Neural cell (in vitro differentiated cells): ENCODE measurements at regions not wholly inside any gene's neighbourhood (a gene's known extent, or its start where the extent isn't known, plus 50 kb on each side); places are given as distances from the start of the nearest gene placed in this dataset.

Experiments
- H2AFZ ChIP-seq: fragments of 200-600, 300-800 bp; sonication (generic), shearing (Covaris generic); 2 replicates; pipeline ENCODE4 v1.6.0; 2014; ENCODE audit warnings: low read depth, mild to moderate bottlenecking, antibody characterized with exemption, low read length, moderate library complexity
- H3F3A ChIP-seq: fragments of 200-600 bp; shearing (Covaris generic); 2 replicates; pipeline ENCODE4 v1.6.1; 2016; ENCODE audit warnings: mild to moderate bottlenecking, moderate library complexity, mixed read lengths, antibody characterized with exemption, low read length; ENCODE audit not compliant: insufficient read depth, poor library complexity, severe bottlenecking
- H3K27ac ChIP-seq: fragments of 200-600, 300-800 bp; sonication (generic), shearing (Covaris generic); 2 replicates; pipeline ENCODE4 v1.5.1; 2014; ENCODE audit warnings: mild to moderate bottlenecking, low read length, moderate library complexity
- H3K27me3 ChIP-seq: fragments of 300-800, 200-600 bp; sonication (generic), shearing (Covaris generic); 2 replicates; pipeline ENCODE4 v1.6.0; 2014; ENCODE audit warnings: mild to moderate bottlenecking, low read depth, low read length, moderate library complexity; ENCODE audit not compliant: insufficient read depth
- H3K36me3 ChIP-seq: fragments of 300-800, 200-600 bp; sonication (generic), shearing (Covaris generic); 2 replicates; pipeline ENCODE4 v1.5.1; 2014; ENCODE audit warnings: mild to moderate bottlenecking, antibody characterized with exemption, low read length, moderate library complexity; ENCODE audit not compliant: insufficient read depth
- H3K4me2 ChIP-seq: fragments of 300-800, 200-600 bp; sonication (generic), shearing (Covaris generic); 2 replicates; pipeline ENCODE4 v1.6.0; 2014; ENCODE audit warnings: mild to moderate bottlenecking, low read length
- H3K4me3 ChIP-seq: fragments of 300-800, 200-600 bp; sonication (generic), shearing (Covaris generic); 2 replicates; pipeline ENCODE4 v1.5.1; 2014; ENCODE audit warnings: mild to moderate bottlenecking, low read length, moderate library complexity
- H3K79me2 ChIP-seq: fragments of 200-600 bp; shearing (Covaris generic); replicated peaks from 2 replicates; pipeline ENCODE4 v1.6.0; 2014; ENCODE audit warnings: mild to moderate bottlenecking, low read length, moderate library complexity; ENCODE audit not compliant: insufficient read depth
- H3K9ac ChIP-seq: fragments of 300-800, 200-600 bp; sonication (generic), shearing (Covaris generic); 2 replicates; pipeline ENCODE4 v1.6.1; 2016; ENCODE audit warnings: mild to moderate bottlenecking, low read length, mixed read lengths
- H3K9me2 ChIP-seq: fragments of 200-600 bp; shearing (Covaris generic); 2 replicates; pipeline ENCODE4 v1.6.1; 2016; ENCODE audit warnings: mild to moderate bottlenecking, low read length, mixed read lengths; ENCODE audit not compliant: insufficient read depth
- H3K9me3 ChIP-seq: fragments of 200-600, 300-800 bp; sonication (generic), shearing (Covaris generic); 2 replicates; pipeline ENCODE4 v1.6.1; 2016; ENCODE audit warnings: mild to moderate bottlenecking, mixed run types, low read length, moderate library complexity, mixed read lengths
- H4K20me1 ChIP-seq: fragments of 200-600 bp; shearing (Covaris generic); 2 replicates; pipeline ENCODE4 v1.6.1; 2016; ENCODE audit warnings: mild to moderate bottlenecking, mixed run types; ENCODE audit not compliant: insufficient read depth
- EP300 ChIP-seq: fragments of 450-650 bp; conservative IDR thresholded peaks from 2 replicates; pipeline ENCODE4 v1.6.1; 2014; ENCODE audit warnings: antibody characterized with exemption, mild to moderate bottlenecking, moderate library complexity; ENCODE audit not compliant: poor library complexity, severe bottlenecking
- EZH2 ChIP-seq: fragments of 200-600, 300-800 bp; shearing (Covaris generic), sonication (generic); IDR thresholded peaks from 2 replicates; pipeline ENCODE4 v1.6.1; 2014; ENCODE audit warnings: antibody characterized with exemption, low read length, borderline replicate concordance, mild to moderate bottlenecking; ENCODE audit not compliant: insufficient read depth, poor library complexity, severe bottlenecking
- MXI1 ChIP-seq: fragments of 450-650 bp; conservative IDR thresholded peaks from 2 replicates; pipeline ENCODE4 v1.6.1; 2014; ENCODE audit warnings: antibody characterized with exemption, mild to moderate bottlenecking; ENCODE audit not compliant: poor library complexity, severe bottlenecking
- POLR2AphosphoS5 ChIP-seq: IDR thresholded peaks from 2 replicates; pipeline ENCODE4 v1.6.1; 2012
- RAD21 ChIP-seq: fragments of 450-650 bp; conservative IDR thresholded peaks from 2 replicates; pipeline ENCODE4 v1.6.1; 2014; ENCODE audit warnings: antibody characterized with exemption, mild to moderate bottlenecking, moderate library complexity
- REST ChIP-seq: IDR thresholded peaks from 2 replicates; pipeline ENCODE4 v1.6.1; 2012; ENCODE audit warnings: borderline replicate concordance
- SMC3 ChIP-seq: fragments of 450-650 bp; conservative IDR thresholded peaks from 2 replicates; pipeline ENCODE4 v1.6.1; 2014; ENCODE audit warnings: antibody characterized with exemption, mild to moderate bottlenecking, moderate library complexity; ENCODE audit not compliant: poor library complexity
- TAF1 ChIP-seq: IDR thresholded peaks from 2 replicates; pipeline ENCODE4 v1.6.1; 2012; ENCODE audit warnings: low read depth

GRCh38 chr12:91893476-91893875 is 252.2 kb downstream of the BTG1 start:
- H3K27ac ChIP-seq: no peak overlapping the region
- H3K9me2 ChIP-seq: no peaks in the 10 kb centered on the region
- no peaks in the 10 kb centered on the region for H3K27me3 ChIP-seq
- no peak overlapping the region for H2AFZ ChIP-seq
- H3K36me3 ChIP-seq: no peaks in the 10 kb centered on the region
- TF ChIP-seq RAD21 (no peak), MXI1 (no peak), EP300 (no peak), REST (no peak)
- no peaks in the 10 kb centered on the region for H3F3A ChIP-seq
- no peak overlapping the region for H3K4me2 ChIP-seq
- no peak overlapping the region for H3K4me3 ChIP-seq
- no peaks in the 10 kb centered on the region for H3K79me2 ChIP-seq
- H3K9ac ChIP-seq: no peak overlapping the region
- no peaks in the 10 kb centered on the region for H3K9me3 ChIP-seq
- no peaks in the 10 kb centered on the region for H4K20me1 ChIP-seq

DNA sequence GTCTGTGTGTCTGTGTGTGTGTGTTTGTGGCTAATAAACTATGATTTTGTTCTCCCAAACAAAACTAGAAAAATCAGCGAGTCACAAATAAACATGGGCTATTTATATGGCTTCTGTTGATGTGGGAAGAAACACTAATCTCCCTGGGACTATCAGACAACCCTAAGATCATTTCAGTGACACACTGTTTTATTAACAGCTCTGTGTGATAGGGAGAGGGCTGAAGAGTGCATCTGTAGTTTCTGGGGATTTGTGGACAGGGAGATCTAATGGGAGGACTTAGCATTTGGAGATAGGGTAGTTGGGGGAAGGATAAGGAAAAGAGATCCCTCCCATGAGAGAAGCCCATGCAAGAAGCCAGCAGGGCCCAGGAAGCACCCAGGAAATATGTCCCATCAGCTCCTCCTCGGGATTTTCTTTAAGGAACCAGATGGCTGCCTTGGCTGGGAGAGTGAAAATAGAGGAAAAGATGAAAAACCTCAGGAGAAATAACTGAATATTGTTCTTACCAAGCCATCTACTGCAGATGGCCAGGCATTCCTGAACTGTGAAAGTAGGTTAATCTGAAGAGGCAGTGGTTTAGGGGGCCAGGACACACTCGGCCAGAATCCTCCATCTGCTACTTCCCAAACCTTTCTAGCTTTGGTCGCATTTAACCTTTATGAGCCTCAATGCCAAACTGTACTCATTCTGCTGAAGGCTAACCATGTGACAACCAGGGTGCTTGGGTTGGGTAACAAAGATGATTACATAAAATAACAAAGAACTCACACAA is 253.4 kb downstream of the BTG1 start:
- Histone ChIP-seq H3K36me3 (no peaks in the 10 kb centered on the region), H3K4me3 (no peak overlapping the region), H4K20me1 (no peaks in the 10 kb centered on the region), H3F3A (no peaks in the 10 kb centered on the region), H3K9me2 (no peaks in the 10 kb centered on the region), H3K79me2 (no peaks in the 10 kb centered on the region), H3K27ac (no peak overlapping the region), H3K9me3 (no peaks in the 10 kb centered on the region), H3K27me3 (no peaks in the 10 kb centered on the region), H2AFZ (no peak overlapping the region), H3K4me2 (no peak overlapping the region), H3K9ac (no peak overlapping the region)
- TF ChIP-seq REST (no peak), MXI1 (no peak), RAD21 (no peak), EP300 (no peak), TAF1 (no peak), EZH2 (no peak), POLR2AphosphoS5 (no peak), SMC3 (no peak)
